MG63 (cell line): ENCODE measurements at regions not wholly inside any gene's neighbourhood (a gene's known extent, or its start where the extent isn't known, plus 50 kb on each side); places are given as distances from the start of the nearest gene placed in this dataset.

ENCODE experiments used
- DNase-seq: peaks from one replicate; pipeline ENCODE4 v3.0.0-alpha.2; 2020
- H3K27me3 ChIP-seq: fragments of 250-450 bp; sonication (Bioruptor Pico); 2 replicates; pipeline ENCODE4 v1.5.1; 2020; ENCODE audit warnings: mild to moderate bottlenecking, moderate library complexity
- H3K36me3 ChIP-seq: fragments of 250-450 bp; sonication (Bioruptor Pico); 2 replicates; pipeline ENCODE4 v1.5.1; 2020; ENCODE audit warnings: mild to moderate bottlenecking, moderate library complexity
- H3K4me3 ChIP-seq: fragments of 250-450 bp; sonication (Bioruptor Pico); 2 replicates; pipeline ENCODE4 v1.5.1; 2020; ENCODE audit warnings: mild to moderate bottlenecking, moderate library complexity
- H3K9me3 ChIP-seq: fragments of 250-450 bp; sonication (Bioruptor Pico); 2 replicates; pipeline ENCODE4 v1.5.1; 2020; ENCODE audit warnings: mild to moderate bottlenecking, moderate library complexity

GRCh38 chr2:59484673-59485072, 1068.8 kb downstream of the BCL11A start:
- Histone ChIP-seq H3K36me3 (no peaks in the 10 kb centered on the region), H3K4me3 (no peak overlapping the region), H3K9me3 (no peaks in the 10 kb centered on the region), H3K27me3 (no peaks in the 10 kb centered on the region)
- DNase-seq: no peak

GRCh38 chr2:59463426-59463825, 1090.0 kb downstream of the BCL11A start:
- Histone ChIP-seq H3K4me3 (no peak overlapping the region), H3K9me3 (no peaks in the 10 kb centered on the region), H3K27me3 (no peaks in the 10 kb centered on the region), H3K36me3 (no peaks in the 10 kb centered on the region)
- DNase-seq: no peak

GRCh38 chr2:59462422-59463197, 1090.8 kb downstream of the BCL11A start:
- no peak for DNase-seq
- Histone ChIP-seq H3K9me3 (no peaks in the 10 kb centered on the region), H3K27me3 (no peaks in the 10 kb centered on the region), H3K4me3 (no peak overlapping the region), H3K36me3 (no peaks in the 10 kb centered on the region)

GRCh38 chr2:59461127-59461526, 1092.3 kb downstream of the BCL11A start:
- Histone ChIP-seq H3K9me3 (no peaks in the 10 kb centered on the region), H3K36me3 (no peaks in the 10 kb centered on the region), H3K27me3 (no peaks in the 10 kb centered on the region), H3K4me3 (no peak overlapping the region)
- DNase-seq: no peak

DNA sequence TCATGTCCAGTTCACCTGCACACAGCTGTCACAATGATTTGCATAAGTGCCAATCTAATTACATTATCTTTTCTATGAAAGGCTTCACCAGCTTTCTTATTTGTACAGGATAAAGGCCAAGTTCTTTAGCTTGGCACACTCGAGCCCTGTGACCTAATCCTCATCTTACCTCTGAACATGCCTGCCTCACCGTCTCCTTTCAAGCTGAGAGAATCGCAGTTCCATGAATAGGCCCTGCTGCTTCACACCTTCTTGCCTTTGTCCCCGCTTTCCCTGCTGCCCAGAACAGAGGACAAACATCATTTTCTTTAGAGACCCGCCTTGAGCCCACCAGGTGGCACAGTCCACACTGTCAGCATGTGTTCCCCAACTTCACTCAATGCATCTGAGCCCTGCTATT, 1094.7 kb downstream of the BCL11A start:
- no peak for DNase-seq
- no peaks in the 10 kb centered on the region for H3K27me3 ChIP-seq
- no peak overlapping the region for H3K4me3 ChIP-seq
- no peaks in the 10 kb centered on the region for H3K9me3 ChIP-seq
- H3K36me3 ChIP-seq: no peaks in the 10 kb centered on the region

DNA sequence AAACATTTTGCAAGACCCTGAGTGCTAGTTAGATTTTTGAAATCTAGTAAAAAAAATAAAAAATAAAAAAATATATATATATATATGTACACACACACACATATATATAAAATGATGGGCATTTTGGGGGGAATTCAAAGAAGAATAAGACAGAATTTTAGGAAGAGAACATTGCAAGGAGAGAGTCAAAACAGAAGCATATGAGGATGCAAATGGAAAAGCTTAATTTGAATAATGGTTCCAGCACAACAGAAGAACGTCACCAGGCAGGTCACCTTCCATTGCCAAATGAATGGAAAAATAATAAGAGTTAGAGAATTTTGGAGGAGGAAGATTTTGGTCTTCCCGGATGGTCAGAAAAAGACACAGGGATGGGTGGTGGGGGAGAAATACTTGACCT, 1097.2 kb downstream of the BCL11A start:
- H3K4me3 ChIP-seq: no peak overlapping the region
- no peaks in the 10 kb centered on the region for H3K27me3 ChIP-seq
- H3K9me3 ChIP-seq: no peaks in the 10 kb centered on the region
- no peak for DNase-seq
- H3K36me3 ChIP-seq: no peaks in the 10 kb centered on the region

DNA sequence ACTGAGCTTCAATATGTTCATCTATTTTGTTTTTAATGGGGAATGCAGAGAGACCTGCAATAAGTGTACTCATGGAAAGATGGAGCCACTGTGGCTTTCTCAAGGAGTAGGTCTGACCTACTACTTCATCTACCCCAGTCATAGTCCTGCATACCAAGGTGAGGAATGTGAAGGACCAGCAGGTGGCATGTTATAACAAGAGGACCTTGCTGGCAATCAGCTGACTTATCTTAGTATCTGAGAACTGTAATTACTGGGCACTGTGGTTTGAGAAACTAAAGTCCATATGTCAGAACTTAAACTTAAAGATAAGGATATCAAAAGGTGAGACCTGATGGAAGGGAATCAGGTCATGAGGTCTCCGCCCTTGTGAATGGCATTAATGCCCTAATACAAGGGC, 1104.2 kb downstream of the BCL11A start:
- DNase-seq: no peak
- no peaks in the 10 kb centered on the region for H3K27me3 ChIP-seq
- no peaks in the 10 kb centered on the region for H3K36me3 ChIP-seq
- H3K4me3 ChIP-seq: no peak overlapping the region
- no peaks in the 10 kb centered on the region for H3K9me3 ChIP-seq

- Histone ChIP-seq H3K9me3 (no peaks in the 10 kb centered on the region), H3K4me3 (no peak overlapping the region), H3K27me3 (no peaks in the 10 kb centered on the region), H3K36me3 (no peaks in the 10 kb centered on the region)
- DNase-seq: no peak
These were observed 1113.0 kb downstream of the BCL11A start for GRCh38 chr2:59440491-59440890.

DNA sequence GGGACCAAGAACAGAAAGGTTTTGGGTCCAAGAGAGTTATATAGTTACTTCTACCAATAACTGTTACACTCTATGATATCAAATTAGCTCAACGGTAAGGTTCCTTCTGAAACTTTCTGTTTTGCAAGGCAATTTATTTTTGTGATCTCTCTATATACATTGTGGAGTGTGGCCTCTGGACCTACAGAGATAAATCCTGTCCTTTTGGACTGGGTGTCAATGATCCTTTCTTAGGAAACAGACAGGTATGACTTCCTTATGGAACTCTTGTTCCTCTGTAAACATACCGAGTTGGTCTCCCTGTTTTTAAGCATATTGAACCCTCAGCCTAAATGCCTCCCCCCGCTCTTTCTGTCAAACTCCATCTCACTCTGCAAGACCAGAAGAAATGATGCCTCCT, 1117.8 kb downstream of the BCL11A start:
- Histone ChIP-seq H3K27me3 (no peaks in the 10 kb centered on the region), H3K36me3 (no peaks in the 10 kb centered on the region), H3K4me3 (no peak overlapping the region), H3K9me3 (no peaks in the 10 kb centered on the region)
- no peak for DNase-seq

DNA sequence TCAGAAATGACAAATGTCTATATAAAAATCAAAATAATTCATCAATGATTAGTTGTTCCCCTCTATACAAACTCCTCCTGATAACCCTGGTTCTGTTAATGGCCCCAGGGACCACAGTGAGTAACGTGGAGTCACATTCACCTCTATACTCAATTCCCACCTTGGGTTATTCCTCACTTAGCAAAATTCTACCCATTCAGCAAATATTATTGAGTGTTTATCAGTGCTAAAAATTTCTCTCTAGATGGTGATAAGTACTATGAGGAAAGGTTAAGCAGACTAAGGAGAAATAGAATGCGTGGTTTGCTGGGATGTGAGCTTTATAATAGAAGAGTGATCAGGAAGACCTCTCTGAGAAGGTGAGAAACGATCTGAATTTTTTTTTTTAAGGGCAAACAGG, 1124.5 kb downstream of the BCL11A start:
- no peaks in the 10 kb centered on the region for H3K36me3 ChIP-seq
- DNase-seq: no peak
- H3K27me3 ChIP-seq: no peaks in the 10 kb centered on the region
- no peaks in the 10 kb centered on the region for H3K9me3 ChIP-seq
- H3K4me3 ChIP-seq: no peak overlapping the region

DNA sequence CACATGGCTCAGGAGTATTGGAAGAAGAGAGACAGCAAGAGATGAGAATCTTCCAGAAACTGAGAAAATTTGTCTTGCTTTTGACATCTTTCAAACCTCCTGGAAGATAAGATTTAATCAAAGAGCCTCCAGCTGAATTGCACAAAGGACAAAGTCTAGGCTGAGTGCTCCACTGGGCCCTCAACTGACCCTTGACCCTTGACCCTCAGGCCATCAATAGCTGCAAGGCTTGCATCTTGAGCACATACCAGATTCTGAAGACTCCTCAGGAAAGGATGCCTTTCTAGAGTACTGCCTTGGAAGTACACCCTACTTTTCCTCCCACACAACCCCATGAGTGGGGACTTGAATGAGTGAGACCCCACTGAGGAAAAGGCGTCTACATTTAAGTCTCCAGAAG, 1125.5 kb downstream of the BCL11A start:
- Histone ChIP-seq H3K4me3 (no peak overlapping the region), H3K36me3 (no peaks in the 10 kb centered on the region), H3K9me3 (no peaks in the 10 kb centered on the region), H3K27me3 (no peaks in the 10 kb centered on the region)
- DNase-seq: no peak

- DNase-seq: no peak
- H3K36me3 ChIP-seq: no peaks in the 10 kb centered on the region
These were observed 1128.2 kb downstream of the BCL11A start for GRCh38 chr2:59425247-59425646.

DNA sequence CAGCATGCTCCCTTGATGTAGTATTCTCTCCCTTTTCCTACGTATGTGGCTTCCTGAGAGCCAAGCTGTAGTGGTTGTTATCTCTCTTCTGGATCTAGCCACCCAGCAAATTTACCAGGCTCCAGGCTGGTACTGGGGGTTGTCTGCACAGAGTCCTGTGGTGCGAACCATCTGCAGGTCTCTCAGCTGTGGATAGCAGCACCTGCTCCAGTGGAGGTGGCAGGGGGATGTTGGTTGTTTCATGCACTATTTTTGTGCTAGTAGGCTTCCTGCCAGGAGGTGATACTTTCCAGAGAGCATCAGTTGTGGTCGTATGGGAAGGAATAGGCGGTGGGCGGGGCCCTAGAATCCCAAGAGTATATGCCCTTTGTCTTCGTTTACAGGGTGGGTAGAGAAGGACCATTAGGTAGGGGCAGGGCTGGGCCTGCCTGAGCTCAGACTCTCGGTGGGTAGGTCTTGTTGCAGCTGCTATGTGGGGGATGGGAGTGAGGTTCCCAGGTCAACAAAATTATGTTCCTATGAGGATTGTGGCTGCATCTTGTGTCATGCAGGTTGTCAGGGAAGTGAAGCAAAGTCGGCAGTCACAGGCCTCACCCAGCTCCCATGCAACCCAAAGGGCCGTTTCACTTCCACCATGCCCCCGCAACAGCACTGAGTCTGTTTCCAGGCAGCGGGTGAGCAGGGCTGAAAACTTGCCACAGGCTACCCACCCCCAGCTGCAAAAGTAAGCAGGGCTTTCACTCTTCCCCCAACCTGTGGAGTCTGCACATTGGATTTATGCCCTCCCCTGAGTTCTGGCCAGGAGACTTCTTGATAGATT, 1139.5 kb downstream of the BCL11A start:
- Histone ChIP-seq H3K36me3 (no peaks in the 10 kb centered on the region), H3K4me3 (no peak overlapping the region), H3K9me3 (0 out of 2 replicates have a peak, but pooled peaks cover 2% of the 10 kb centered on the region), H3K27me3 (no peaks in the 10 kb centered on the region)
- no peak for DNase-seq

More at GRCh38 chr2:59425247-59425646, 1128.2 kb downstream of the BCL11A start:
- no peak overlapping the region for H3K4me3 ChIP-seq
- H3K27me3 ChIP-seq: no peaks in the 10 kb centered on the region
- H3K9me3 ChIP-seq: no peaks in the 10 kb centered on the region

- no peaks in the 10 kb centered on the region for H3K36me3 ChIP-seq
- H3K27me3 ChIP-seq: no peaks in the 10 kb centered on the region
These were observed 1154.3 kb downstream of the BCL11A start for GRCh38 chr2:59399126-59399525.

DNA sequence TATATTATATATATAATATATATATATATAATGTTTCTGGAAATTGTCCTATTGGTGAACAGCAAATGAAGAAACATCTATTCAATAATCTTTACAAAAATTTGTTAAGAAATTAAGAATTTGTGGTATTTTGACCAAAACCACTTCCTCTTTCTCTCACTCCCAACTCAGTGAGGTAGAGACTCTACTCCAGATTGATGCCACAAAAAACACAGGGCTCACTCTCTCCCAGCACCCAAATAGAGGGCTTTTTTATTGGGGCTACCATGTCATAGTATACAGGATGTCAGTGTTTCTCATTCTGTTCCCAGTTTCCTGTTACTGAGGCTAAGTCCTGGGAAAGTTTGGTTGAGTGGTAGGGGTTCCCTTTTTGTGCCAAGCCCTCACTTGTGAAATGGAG, 1155.4 kb downstream of the BCL11A start:
- DNase-seq: no peak
- no peaks in the 10 kb centered on the region for H3K36me3 ChIP-seq
- no peaks in the 10 kb centered on the region for H3K9me3 ChIP-seq
- no peaks in the 10 kb centered on the region for H3K27me3 ChIP-seq
- no peak overlapping the region for H3K4me3 ChIP-seq

More at GRCh38 chr2:59399126-59399525, 1154.3 kb downstream of the BCL11A start:
- DNase-seq: no peak
- Histone ChIP-seq H3K9me3 (no peaks in the 10 kb centered on the region), H3K4me3 (no peak overlapping the region)

GRCh38 chr2:59395119-59395518, 1154.0 kb upstream of the FANCL start:
- no peak for DNase-seq
- no peaks in the 10 kb centered on the region for H3K27me3 ChIP-seq
- no peaks in the 10 kb centered on the region for H3K9me3 ChIP-seq
- no peak overlapping the region for H3K4me3 ChIP-seq
- H3K36me3 ChIP-seq: no peaks in the 10 kb centered on the region

DNA sequence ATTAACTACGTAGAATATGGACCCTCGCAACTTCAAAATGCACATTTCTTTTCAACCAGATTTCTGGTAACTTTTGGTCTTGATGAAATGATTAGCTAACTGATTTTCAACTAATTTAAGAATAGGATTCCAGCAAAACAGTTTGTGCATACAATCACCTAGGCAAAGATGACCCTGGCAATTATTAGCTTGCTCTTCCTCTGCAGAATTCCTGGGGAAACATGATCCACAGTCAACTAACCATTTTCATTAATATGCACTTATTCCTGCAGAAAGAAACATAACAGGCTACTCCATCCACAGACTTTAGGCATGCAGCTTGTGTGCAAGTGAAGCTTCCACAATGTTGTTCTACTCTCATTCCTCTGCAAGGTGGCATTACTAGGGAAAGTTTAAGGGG, 1150.8 kb upstream of the FANCL start:
- DNase-seq: no peak
- H3K4me3 ChIP-seq: no peak overlapping the region
- H3K36me3 ChIP-seq: no peaks in the 10 kb centered on the region
- H3K9me3 ChIP-seq: no peaks in the 10 kb centered on the region
- no peaks in the 10 kb centered on the region; the same call in 1 of the 2 replicates for H3K27me3 ChIP-seq

- Histone ChIP-seq H3K27me3 (no peaks in the 10 kb centered on the region; the same call in 1 of the 2 replicates), H3K36me3 (no peaks in the 10 kb centered on the region), H3K9me3 (no peaks in the 10 kb centered on the region), H3K4me3 (no peak overlapping the region)
- no peak for DNase-seq
These were observed 1149.5 kb upstream of the FANCL start for GRCh38 chr2:59390581-59390980.
